Inflammatory macrophage treated with lipopolysaccharide for 4 hours (primary cell): ENCODE measurements at regions not wholly inside any gene's neighbourhood (a gene's known extent, or its start where the extent isn't known, plus 50 kb on each side); places are given as distances from the start of the nearest gene placed in this dataset.
"Not testable (repeated sequence)": the region's sequence is repeated elsewhere in the genome, so short reads cannot be mapped to it uniquely, and the experiment has no call there.

Experiments used
- DNase-seq: peaks from one replicate; pipeline ENCODE4 v3.0.0-alpha.2; 2020

DNA sequence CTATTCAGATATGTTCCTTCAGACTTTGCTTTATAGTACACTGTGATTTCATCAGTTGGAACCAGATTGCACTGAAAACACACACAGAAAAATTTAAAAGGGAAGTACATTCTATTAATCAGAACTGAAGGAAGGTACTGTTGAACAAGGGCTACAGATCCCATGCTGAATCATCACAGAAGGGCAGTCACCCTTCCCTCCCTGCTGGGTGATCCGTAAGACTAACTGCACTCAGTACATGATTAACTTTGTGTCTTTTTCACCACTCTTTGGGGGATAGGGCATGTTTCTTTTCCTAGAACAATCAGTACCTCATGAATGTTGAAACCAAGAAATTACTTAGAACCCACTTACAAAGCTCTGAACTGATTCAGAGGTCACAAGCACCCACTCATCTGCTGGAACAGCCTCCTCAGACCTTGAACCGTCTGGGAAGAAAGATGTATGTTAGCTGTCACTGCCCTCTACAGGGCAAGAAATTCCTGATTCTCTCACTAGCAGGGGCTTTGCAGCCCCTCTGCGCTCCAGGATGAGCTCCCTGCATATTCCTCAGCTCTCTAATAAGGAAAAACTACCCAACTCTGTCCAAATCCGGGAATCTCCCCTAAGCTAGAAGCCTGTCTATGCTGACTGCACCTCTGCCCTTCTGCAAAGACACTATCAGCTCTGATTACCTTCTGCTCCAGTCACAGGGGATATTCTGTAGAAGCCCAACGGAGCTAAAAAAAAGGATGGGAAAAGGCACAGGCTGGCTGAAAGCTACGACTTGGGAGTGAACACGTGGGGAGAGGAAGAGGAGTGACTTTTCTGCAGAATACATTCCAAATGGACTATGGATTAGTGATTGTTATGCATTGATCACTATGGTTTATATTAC lies 51.0 kb downstream of the IARS1 start:
- DNase-seq, result peak; percentile 48

DNA sequence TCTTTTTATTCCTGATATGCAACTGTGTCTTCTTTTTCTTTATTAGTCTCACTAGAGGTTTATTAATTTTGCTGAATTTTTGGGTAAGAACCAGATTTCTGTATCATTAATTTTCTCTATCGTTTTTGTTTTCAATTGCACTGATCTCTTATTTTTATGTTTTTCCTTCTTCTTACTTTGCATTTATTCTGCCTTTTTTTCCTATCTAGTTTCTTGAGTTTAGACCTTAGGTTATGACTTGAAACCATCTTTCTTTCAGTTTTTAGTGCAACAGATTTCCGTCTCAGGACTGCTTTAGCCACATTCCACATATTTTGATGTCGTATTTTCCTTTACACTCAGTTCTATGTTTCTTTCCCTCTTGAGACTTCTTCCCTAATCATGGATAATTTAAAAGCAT lies 56.6 kb downstream of the IARS1 start:
- no peak for DNase-seq

- DNase-seq, result no peak
These were observed 57.0 kb downstream of the IARS1 start for GRCh38 chr9:92236465-92236864.

DNA sequence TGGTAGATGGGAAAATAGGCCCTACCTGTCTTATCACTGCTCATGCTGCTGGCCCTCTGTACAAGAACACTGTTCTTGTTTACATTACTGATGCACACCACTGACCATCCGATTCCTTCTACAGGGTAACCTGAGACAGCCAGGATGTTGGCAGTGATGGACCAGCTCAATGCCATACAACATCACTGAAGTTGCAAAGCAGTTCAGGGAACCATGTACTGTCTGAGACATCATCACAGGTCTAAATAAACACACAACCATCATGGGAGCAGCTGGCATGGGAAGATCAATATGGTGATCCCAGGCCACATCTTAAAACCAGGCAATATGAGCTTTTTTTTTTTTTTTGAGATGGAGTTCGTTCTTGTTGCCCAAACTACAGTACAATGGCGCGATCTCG lies 59.0 kb downstream of the IARS1 start:
- DNase-seq, result no peak

DNA sequence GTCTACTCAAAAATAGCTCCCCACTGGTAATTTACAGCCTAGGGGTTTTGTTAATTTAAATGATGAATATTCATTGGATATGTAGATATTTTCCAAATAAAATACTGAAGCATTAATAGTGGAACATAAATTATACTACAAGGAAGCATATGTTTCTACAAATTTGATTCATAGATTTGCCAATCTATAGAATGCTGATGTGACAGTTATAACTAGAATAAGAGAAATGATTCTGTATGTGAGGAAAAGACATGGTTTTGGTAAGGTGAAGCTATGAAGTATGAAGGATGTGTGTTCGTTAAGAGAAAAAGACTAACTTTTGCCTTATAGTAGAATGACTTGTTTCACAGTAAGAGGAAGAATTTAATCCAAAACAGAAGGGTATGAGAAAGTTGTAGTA lies 61.3 kb downstream of the IARS1 start:
- no peak for DNase-seq

- DNase-seq, result no peak
These were observed 64.9 kb downstream of the IARS1 start for GRCh38 chr9:92228628-92229027.

DNA sequence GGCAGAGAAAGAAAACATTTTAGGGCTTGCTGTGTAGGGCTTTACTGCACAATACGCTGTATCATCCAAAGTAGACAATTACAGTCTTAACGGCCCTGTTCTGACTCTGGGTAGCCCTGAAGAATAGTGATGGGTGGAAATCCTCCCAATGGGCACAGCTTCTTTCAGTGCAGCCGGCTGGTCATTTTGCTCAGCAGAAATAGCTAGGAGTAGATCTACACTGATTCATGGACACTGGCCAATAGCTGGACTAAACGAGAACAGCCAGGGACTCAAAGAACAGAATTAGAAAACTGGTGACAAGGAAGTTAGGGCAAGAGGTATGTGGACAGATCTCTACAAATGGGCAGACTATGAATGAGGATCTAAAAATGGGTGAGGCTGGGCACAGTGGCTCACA lies 69.3 kb downstream of the IARS1 start:
- DNase-seq, result no peak

DNA sequence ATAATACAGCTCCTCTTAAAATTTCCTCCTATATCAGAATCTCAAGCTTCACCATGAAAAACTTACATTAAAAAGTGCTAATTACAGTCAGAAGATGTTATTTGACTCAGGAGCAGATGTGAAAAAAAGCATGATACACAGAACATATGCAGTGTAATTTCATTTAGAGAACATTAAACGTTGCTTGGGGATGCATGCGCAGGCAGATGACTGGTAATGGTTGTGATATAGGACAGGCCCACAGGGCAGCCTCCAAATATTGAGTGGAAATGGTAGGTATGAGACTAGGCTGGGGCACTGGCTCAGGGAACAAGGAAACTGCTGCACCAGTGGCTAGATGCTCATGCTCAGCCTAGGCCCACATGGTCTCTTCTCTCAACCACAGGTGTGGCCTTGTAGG lies 69.7 kb downstream of the IARS1 start:
- no peak for DNase-seq

DNA sequence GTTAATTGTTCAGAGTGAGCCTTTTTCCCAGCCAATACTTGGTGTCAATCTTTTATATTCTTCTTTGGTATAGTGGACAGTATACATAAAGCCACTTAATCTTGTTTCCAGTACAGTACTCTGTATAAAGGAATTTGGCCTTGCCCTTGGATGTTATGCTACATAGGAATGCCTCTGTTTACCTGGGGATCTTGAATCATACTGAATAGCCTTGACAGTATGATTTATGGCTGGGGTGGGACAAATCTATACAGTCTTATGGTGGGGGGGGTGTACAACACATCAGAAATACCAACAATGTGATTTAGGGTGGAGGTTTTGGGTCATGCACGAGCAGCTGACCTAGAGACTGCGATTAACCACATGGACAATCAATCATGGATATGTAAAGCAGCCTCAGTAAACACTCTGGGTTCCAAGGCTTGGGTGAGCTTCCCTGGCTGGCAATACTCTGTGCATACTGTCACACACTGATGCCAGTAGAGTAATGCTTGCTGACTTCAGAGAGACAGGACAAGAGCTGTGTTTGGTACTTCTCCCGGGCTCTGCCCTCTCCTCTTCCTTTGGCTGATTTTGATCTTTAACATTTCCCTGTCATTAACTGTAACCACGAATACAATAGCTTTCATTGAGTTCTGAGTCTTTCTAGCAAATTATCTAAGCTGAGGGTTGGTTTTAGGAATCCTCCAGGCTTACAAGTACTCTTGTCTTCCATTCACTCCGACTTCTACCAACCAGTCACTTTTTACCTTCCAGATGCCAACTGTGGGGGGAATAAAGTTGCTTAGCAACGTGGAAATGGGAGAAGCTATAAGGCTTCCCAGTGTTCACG lies 84.6 kb downstream of the IARS1 start:
- no peak for DNase-seq

- peak; percentile 47 for DNase-seq
These were observed 87.0 kb downstream of the IARS1 start for GRCh38 chr9:92206488-92206887.

DNA sequence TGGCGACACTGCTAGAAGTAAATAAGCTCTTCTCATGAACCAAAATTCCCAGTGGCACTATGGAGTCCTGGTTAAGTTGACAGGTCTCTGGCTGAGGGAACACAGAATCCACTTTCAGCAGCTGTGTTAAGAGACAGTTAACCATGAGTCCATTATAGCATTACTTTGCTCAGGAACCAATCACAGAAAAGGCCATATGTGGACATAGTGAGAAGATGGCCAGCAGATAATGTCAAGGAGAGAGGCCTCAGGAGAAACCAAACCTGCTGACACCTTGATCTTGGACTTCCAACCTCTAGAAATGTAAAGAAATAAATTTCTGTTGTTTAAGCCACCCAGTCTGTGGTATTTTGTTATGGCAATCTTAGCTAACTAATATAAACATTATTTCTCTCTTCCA lies 88.7 kb upstream of the SPTLC1 start:
- not testable (repeated sequence) for DNase-seq

GRCh38 chr9:92198237-92198636 lies 83.0 kb upstream of the SPTLC1 start:
- DNase-seq, result not testable (repeated sequence)

- peak; percentile 56 for DNase-seq
These were observed 81.7 kb upstream of the SPTLC1 start for GRCh38 chr9:92196909-92197308.

DNA sequence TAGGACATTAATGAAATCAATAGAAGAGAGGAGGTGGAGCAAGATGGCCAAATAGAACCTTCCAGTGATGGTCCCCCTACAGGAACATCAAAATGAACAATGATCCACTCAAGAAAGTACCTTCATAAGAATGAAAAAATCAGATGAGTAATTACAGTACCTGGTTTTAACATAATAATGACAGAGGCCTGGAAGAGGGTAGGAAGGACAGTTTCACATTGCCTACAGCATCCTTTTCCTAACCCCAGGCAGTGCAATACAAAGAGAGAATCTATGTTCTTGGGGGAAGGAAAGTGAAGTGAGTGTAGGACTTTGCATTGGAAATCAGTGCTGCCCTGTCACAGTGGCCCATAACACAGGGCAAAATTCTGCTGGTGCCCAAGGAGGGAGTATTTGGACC lies 81.2 kb upstream of the SPTLC1 start:
- DNase-seq, result no peak

DNA sequence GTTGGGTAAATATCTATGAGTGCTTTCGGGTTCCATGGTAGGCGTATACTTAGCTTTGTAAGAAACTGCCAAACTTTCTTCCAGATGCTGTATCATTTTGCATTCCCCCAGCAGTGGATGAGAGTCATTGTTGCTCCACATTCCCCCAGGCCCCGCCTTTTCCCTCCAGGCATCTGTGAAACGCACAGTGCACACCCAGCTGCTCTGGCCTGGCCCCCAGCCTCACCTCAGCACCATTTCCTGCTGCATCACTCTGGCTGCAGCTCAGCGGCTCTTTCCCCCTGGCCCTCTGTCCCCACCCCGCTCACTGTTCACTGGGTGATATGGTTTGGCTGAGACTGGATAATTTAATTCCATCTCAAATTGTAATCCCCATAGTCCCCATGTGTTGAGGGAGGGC lies 76.6 kb upstream of the SPTLC1 start:
- no peak for DNase-seq

- DNase-seq, result no peak
These were observed 75.2 kb upstream of the SPTLC1 start for GRCh38 chr9:92190536-92190790.

DNA sequence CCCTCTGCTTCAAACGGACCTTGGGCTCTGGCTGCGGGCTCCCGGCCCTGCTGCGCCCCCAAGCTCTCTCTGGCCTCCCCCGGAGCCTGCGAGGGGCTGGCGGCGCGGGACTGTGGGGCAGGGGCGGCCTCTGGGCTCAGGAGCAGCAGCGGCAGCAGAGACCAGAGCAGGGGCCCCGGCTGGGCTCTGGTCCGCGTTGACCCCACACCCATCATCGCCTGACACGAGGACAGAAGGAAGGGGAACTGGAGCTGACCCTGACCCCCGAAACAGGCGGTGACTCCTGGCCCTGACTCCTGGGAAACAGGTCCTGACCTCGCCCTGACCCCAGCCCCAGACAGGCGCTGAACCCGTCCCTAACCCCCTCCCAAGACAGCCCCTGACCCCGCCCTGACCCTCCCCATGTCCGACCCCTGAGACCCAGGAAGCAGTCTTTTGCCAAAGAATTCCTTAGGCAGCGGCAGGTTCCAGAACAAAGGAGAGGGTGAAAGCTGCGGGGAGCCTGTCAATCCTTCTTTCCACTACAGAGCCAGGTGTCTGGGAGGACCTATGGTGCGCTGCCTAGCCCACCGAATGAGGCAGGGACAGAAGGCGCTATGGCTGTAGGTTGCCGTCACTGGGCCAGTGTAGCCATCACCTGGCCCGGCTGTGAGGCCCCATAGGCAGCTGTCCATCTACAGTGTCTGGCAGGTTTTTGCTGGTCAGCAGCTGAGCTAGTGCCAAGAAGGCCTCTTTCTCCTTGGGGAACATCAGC lies 74.7 kb upstream of the SPTLC1 start:
- no peak for DNase-seq

DNA sequence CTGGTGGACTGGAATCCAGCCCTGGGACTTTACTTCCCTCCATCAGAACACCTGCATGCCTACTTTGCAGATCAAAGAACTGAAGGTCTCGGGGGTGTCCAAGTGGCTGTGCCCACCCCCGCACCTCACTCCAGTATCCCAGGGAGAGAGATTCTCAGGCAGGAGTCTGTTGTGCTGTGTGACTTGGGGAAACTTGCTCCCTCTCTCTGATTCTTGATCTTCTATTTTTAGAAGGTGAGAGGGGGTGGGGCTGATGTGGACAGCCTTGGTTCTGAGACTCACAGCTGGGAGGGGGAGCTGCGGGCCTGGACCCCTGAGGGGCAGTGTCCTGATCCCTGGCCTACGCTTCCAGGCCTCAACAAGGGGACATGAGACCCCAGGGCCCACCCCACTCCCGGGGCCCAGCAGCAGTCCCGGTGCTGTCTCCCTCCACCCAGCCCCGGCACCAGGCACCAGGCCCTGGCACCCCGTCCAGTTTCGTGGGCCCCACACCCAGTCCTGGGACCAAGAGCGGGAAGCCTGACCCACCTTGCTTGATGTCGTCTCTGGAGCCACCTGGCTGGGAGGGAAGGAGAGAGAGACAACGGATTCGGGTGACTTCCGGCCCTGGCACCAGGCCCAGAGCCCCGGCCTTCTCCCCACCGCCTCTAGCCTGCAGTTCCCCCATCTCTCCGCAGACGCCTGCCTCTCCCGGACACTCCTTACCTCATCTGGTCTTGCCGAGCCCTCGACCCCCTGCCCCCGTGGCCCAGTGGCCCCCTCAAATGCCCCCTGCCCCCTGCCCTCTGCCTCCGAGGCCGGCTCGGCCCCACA lies 74.0 kb upstream of the SPTLC1 start:
- no peak for DNase-seq

GRCh38 chr9:92187989-92188714 lies 72.9 kb upstream of the SPTLC1 start:
- no peak for DNase-seq

- no peak for DNase-seq
These were observed 72.2 kb upstream of the SPTLC1 start for GRCh38 chr9:92187390-92187789.

DNA sequence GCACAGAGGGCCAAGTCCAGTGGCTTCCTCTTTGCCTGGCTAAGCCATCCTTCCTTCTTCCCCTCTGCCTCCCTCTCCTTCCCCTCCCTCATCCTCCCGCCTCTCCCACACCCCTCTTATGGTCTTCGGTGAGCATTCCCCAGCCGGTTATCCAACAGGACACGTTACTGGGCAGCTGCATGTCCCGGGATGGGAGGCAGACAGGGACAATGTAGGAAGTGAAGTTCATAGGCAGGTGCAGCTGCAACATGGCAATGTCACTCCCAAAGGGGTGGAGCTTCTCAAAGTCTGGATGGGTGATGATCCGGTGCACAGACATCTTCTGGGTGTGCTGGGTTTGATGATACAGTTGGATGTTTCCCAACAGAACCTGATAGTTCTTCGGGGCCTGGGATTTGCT lies 71.4 kb upstream of the SPTLC1 start:
- DNase-seq, result no peak

DNA sequence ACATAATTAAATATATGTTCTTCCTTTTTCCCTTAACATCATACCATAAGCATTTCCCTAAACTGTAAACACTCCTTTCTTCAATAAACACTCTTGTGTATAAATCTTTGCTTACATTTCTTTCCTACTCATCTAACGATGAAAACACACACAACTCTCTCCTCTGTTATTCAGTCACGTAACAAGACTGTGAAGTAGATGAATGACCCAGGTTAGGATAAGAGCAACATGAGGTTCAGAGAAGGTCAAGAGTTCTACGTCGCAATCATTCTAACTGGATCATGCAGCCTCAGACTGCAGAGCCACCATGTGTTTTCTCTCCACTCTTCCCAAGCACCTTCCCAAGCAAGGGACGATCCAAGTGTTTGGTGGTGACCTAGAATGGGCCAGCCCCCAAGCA lies 70.5 kb upstream of the SPTLC1 start:
- DNase-seq, result no peak
